ENCODE measurements at regions not wholly inside any gene's neighbourhood (a gene's known extent, or its start where the extent isn't known, plus 50 kb on each side); places are given as distances from the start of the nearest gene placed in this dataset.

GRCh38 chr2:136527560-136527959, 237.8 kb upstream of the THSD7B start:
- TF ChIP-seq POLR2A (IDR thresholded peaks at IDR 0.05): no peak
- TF ChIP-seq CTCF (IDR thresholded peaks at IDR 0.05): no peak
- no peak for TF ChIP-seq POLR2AphosphoS5 (IDR thresholded peaks at IDR 0.05)
- no peak for TF ChIP-seq EP300 (IDR thresholded peaks at IDR 0.05)
